ENCODE measurements at regions not wholly inside any gene's neighbourhood (a gene's known extent, or its start where the extent isn't known, plus 50 kb on each side); places are given as distances from the start of the nearest gene placed in this dataset.

GRCh38 chr10:109264004-109264403 is 659.3 kb downstream of the XPNPEP1 start:
- TF ChIP-seq CTCF (IDR thresholded peaks at IDR 0.05) (no peak), POLR2A (IDR thresholded peaks at IDR 0.05) (no peak)

All from uterus (tissue), 2 donors.